ENCODE measurements at regions not wholly inside any gene's neighbourhood (a gene's known extent, or its start where the extent isn't known, plus 50 kb on each side); places are given as distances from the start of the nearest gene placed in this dataset.

DNA sequence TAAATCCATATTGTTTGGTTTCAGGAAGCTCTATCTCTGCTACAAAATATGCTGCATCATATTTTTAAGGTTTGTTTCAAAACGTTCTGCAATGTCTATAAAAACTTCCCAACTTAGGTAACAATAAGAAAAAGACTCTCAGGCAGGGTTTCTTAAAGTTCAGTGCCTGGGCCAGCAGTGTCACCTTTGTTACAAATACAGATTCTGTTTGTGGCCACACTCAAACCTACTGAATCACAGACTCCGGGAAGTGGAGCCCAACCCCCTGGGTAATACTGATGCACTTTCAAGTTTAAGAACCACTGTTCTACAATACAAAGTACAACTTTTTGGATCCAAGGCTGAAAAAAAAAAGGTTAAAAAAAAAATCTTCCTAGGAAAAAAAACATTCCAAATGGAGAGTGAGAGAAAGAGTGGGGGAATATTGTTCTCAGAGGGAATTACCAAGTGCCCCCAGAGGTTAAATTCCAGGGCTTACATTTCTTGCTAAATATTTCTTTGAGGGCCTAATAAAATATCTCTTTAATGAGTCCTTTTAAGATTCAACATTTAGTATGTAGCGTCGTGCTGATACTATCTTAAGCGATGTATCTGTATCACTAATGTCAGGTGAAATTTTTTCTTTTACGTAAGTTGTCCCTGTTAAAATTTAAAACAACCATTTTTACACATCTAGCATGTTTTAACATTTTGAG lies 476.7 kb downstream of the TXNL1 start:
- H3K9ac ChIP-seq (ENCODE audit: insufficient read depth in 1 of 2, low read depth in 2 of 2, low read length in 2 of 2), result no peak overlapping the region
- no peak for TF ChIP-seq ZNF311 (CRISPR knock-in tag; IDR thresholded peaks at IDR 0.05)
- TF ChIP-seq LEF1 (IDR thresholded peaks at IDR 0.05), result no peak
- no peak for TF ChIP-seq CEBPG (CRISPR knock-in tag; IDR thresholded peaks at IDR 0.05)
- TF ChIP-seq CEBPG (tag; conservative IDR thresholded peaks at IDR 0.05 in 1 of 2, IDR thresholded peaks at IDR 0.05 in 1 of 2), result no peak
- TF ChIP-seq RBBP5 (IDR thresholded peaks at IDR 0.05; ENCODE audit: borderline replicate concordance, insufficient read depth, low read length, poor library complexity, severe bottlenecking), result no peak
- TF ChIP-seq ZNF3 (CRISPR knock-in tag; IDR thresholded peaks at IDR 0.05), result no peak
- TF ChIP-seq, protein P1, sequence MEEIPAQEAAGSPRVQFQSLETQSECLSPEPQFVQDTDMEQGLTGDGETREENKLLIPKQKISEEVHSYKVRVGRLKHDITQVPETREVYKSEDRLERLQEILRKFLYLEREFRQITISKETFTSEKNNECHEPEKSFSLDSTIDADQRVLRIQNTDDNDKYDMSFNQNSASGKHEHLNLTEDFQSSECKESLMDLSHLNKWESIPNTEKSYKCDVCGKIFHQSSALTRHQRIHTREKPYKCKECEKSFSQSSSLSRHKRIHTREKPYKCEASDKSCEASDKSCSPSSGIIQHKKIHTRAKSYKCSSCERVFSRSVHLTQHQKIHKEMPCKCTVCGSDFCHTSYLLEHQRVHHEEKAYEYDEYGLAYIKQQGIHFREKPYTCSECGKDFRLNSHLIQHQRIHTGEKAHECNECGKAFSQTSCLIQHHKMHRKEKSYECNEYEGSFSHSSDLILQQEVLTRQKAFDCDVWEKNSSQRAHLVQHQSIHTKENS (CRISPR knock-in tag; IDR thresholded peaks at IDR 0.05), result no peak
- no peak for TF ChIP-seq XRCC5 (IDR thresholded peaks at IDR 0.05; ENCODE audit: low read depth, low read length)
- TF ChIP-seq MTF1 (CRISPR knock-in tag; IDR thresholded peaks at IDR 0.05; ENCODE audit: borderline replicate concordance), result no peak
- in situ Hi-C loops (cut with MboI), result no loop called here
- no peak overlapping the region for H3K4me2 ChIP-seq (ENCODE audit: insufficient read depth, low read length)
- no peak overlapping the region for H3K27ac ChIP-seq (ENCODE audit: extremely low read depth, low read depth, low read length)
- H3K36me3 ChIP-seq (ENCODE audit: control insufficient read depth, insufficient read depth, low read length), result no peaks in the 10 kb centered on the region
- H3K4me1 ChIP-seq (replicated peaks in 1 of 2; ENCODE audit: control insufficient read depth in 2 of 2, insufficient read depth in 2 of 2, low read length in 2 of 2), result no peaks in the 10 kb centered on the region
- ChIA-PET CTCF (ENCODE audit: low intra/inter-chr PET ratio) (no interaction called here), POLR2A (no interaction called here)
- H3K27me3 ChIP-seq (ENCODE audit: control insufficient read depth in 2 of 2, insufficient read depth in 2 of 2, low read length in 2 of 2), result no peaks in the 10 kb centered on the region
- H3K9me3 ChIP-seq (replicated peaks; ENCODE audit: control insufficient read depth, insufficient read depth, low read depth, low read length), result no peaks in the 10 kb centered on the region
- no peaks in the 10 kb centered on the region for H4K20me1 ChIP-seq (replicated peaks; ENCODE audit: control insufficient read depth, insufficient read depth, low read length)
- no peak for FAIRE-seq
- 3% methylated on average over 4 of the region's 6 CpGs for WGBS (ENCODE audit: insufficient coverage, low coverage, missing lambda C conversion rate)
- intact Hi-C loops (cut with micrococcal nuclease), result no loop called here
- no TSS peak for BruUV-seq (replicated peaks)
- no peak for DNase-seq (ENCODE audit: extremely low read depth in 1 of 4, low spot score in 3 of 4)
- ATAC-seq, result no peak
- no peaks in the 10 kb centered on the region for H3K9me1 ChIP-seq (ENCODE audit: control insufficient read depth, insufficient read depth, low read length)
- H3K4me3 ChIP-seq, result no peak overlapping the region
- H3K79me2 ChIP-seq (ENCODE audit: control insufficient read depth, insufficient read depth, low read length), result no peaks in the 10 kb centered on the region
- no peak overlapping the region for H2AFZ ChIP-seq (ENCODE audit: low read depth, low read length)
